Trophoblast cell (in vitro differentiated cells and primary cell): ENCODE measurements at regions not wholly inside any gene's neighbourhood (a gene's known extent, or its start where the extent isn't known, plus 50 kb on each side); places are given as distances from the start of the nearest gene placed in this dataset.
A peak's percentile ranks its signal among the peaks of the same experiment; 100 is the strongest.

Experiments used
- DNase-seq, 2 donors: peaks; one replicate each; pipeline ENCODE4 v3.0.0-alpha.2; 2016
- H2AFZ ChIP-seq: 2 replicates; pipeline ENCODE4 v1.6.1; 2013; ENCODE audit warnings: low read length, moderate library complexity, mild to moderate bottlenecking; ENCODE audit not compliant: insufficient read depth, poor library complexity
- H2AK5ac ChIP-seq: 2 replicates; pipeline ENCODE4 v1.6.1; 2013; ENCODE audit warnings: mild to moderate bottlenecking, low read length
- H2BK120ac ChIP-seq: 2 replicates; pipeline ENCODE4 v1.6.1; 2013; ENCODE audit warnings: low read length, mild to moderate bottlenecking, moderate library complexity; ENCODE audit not compliant: insufficient read depth, poor library complexity
- H2BK12ac ChIP-seq: 2 replicates; pipeline ENCODE4 v1.6.1; 2013; ENCODE audit warnings: mild to moderate bottlenecking, low read length, moderate library complexity
- H2BK5ac ChIP-seq: 2 replicates; pipeline ENCODE4 v1.6.1; 2013; ENCODE audit warnings: low read length, low read depth, moderate library complexity, mild to moderate bottlenecking; ENCODE audit not compliant: poor library complexity
- H3K14ac ChIP-seq: 2 replicates; pipeline ENCODE4 v1.6.1; 2013; ENCODE audit warnings: mild to moderate bottlenecking, low read length
- H3K18ac ChIP-seq: 2 replicates; pipeline ENCODE4 v1.6.1; 2013; ENCODE audit warnings: mild to moderate bottlenecking, low read length
- H3K23ac ChIP-seq: 2 replicates; pipeline ENCODE4 v1.6.1; 2013; ENCODE audit warnings: low read length
- H3K27ac ChIP-seq: 2 replicates; pipeline ENCODE4 v1.5.1; 2013; ENCODE audit warnings: low read depth, mild to moderate bottlenecking, inconsistent platforms, low read length, moderate library complexity
- H3K27me3 ChIP-seq: 2 replicates; pipeline ENCODE4 v1.6.1; 2013; ENCODE audit warnings: inconsistent platforms, mild to moderate bottlenecking, low read length, moderate library complexity; ENCODE audit not compliant: insufficient read depth
- H3K36me3 ChIP-seq, 2 experiments: 1 replicate in 1 of 2; 2 replicates in 1 of 2; pipeline ENCODE4 v1.6.1; 2013; ENCODE audit warnings: low read length in 2 of 2, mild to moderate bottlenecking in 2 of 2, moderate library complexity in 1 of 2; ENCODE audit not compliant: insufficient read depth in 2 of 2, control insufficient read depth in 1 of 2
- H3K4ac ChIP-seq: 2 replicates; pipeline ENCODE4 v1.6.1; 2013; ENCODE audit warnings: low read depth, mild to moderate bottlenecking, low read length, moderate library complexity
- H3K4me1 ChIP-seq, 2 experiments: 1 replicate in 1 of 2; 2 replicates in 1 of 2; pipeline ENCODE4 v1.6.1; 2013; ENCODE audit warnings: low read length in 2 of 2, mild to moderate bottlenecking in 2 of 2, moderate library complexity in 1 of 2; ENCODE audit not compliant: insufficient read depth in 2 of 2, control insufficient read depth in 1 of 2
- H3K4me2 ChIP-seq: 2 replicates; pipeline ENCODE4 v1.6.1; 2013; ENCODE audit warnings: inconsistent platforms, mild to moderate bottlenecking, low read length, moderate library complexity
- H3K4me3 ChIP-seq: 2 replicates; pipeline ENCODE4 v1.5.1; 2013; ENCODE audit warnings: mild to moderate bottlenecking, low read depth, low read length, inconsistent platforms
- H3K79me1 ChIP-seq: one replicate; pipeline ENCODE4 v1.6.1; 2013; ENCODE audit warnings: low read length
- H3K79me2 ChIP-seq: 2 replicates; pipeline ENCODE4 v1.6.1; 2013; ENCODE audit warnings: low read length, mild to moderate bottlenecking; ENCODE audit not compliant: control insufficient read depth, insufficient read depth, poor library complexity
- H3K9ac ChIP-seq: 2 replicates; pipeline ENCODE4 v1.6.1; 2013; ENCODE audit warnings: mild to moderate bottlenecking, low read length
- H3K9me3 ChIP-seq: 2 replicates; pipeline ENCODE4 v1.6.1; 2013; ENCODE audit warnings: low read depth, mild to moderate bottlenecking, control low read depth, inconsistent platforms, low read length; ENCODE audit not compliant: insufficient read depth
- H4K12ac ChIP-seq: 2 replicates; pipeline ENCODE4 v1.6.1; 2013; ENCODE audit warnings: low read depth, mild to moderate bottlenecking, low read length, moderate library complexity
- H4K8ac ChIP-seq: 2 replicates; pipeline ENCODE4 v1.6.1; 2013; ENCODE audit warnings: low read depth, mild to moderate bottlenecking, low read length, moderate library complexity
- H4K91ac ChIP-seq: one replicate; pipeline ENCODE4 v1.6.1; 2013; ENCODE audit warnings: low read depth, mild to moderate bottlenecking, low read length, moderate library complexity
- WGBS: extraction: QIAGEN DNeasy Blood & Tissue Kit; methylation state at CpG from one replicate; pipeline ENCODE4 v1.1.7; 2013; ENCODE audit warnings: missing lambda C conversion rate; ENCODE audit not compliant: insufficient read length, insufficient coverage; ENCODE audit errors: extremely low coverage; 5-methylcytosine and 5-hydroxymethylcytosine counted together

DNA sequence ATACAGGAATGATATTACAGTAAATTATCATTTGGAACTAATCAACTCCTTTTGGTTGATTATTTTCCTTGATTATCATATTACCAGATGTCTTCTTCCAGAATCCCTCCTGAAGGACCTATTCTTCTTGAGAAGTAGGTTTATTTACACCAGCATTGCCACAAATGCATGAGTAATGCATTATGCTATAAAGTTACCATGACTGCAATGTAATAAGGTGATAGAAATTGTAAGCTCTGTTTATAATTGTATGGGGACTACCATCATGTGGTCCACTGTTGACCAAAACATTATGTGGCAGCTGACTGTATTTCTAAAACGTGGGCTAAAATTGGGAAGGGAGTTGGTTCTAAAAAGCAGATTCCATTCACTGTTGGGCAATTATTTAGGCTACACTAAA, 602.2 kb downstream of the NYAP2 start:
- no peak overlapping the region for H3K18ac ChIP-seq
- H3K4me1 ChIP-seq: peaks cover 0 to 2% of the 10 kb centered on the region in 2 experiments
- H4K8ac ChIP-seq: no peak overlapping the region
- no CpG with 5 or more reads among the region's 1 CpG for WGBS
- no peak overlapping the region for H3K27ac ChIP-seq
- DNase-seq: no peak
- H3K9ac ChIP-seq: no peak overlapping the region
- H3K9me3 ChIP-seq: no peaks in the 10 kb centered on the region
- no peaks in the 10 kb centered on the region for H3K27me3 ChIP-seq
- no peaks in the 10 kb centered on the region for H3K79me2 ChIP-seq
- no peak overlapping the region for H3K4ac ChIP-seq
- no peak overlapping the region for H4K91ac ChIP-seq
- H3K4me3 ChIP-seq: no peak overlapping the region
- no peak overlapping the region for H4K12ac ChIP-seq
- H2AK5ac ChIP-seq: no peak overlapping the region
- no peaks in the 10 kb centered on the region for H3K36me3 ChIP-seq
- no peak overlapping the region for H3K23ac ChIP-seq
- no peak overlapping the region for H2BK5ac ChIP-seq
- no peak overlapping the region for H3K4me2 ChIP-seq
- no peak overlapping the region for H2BK12ac ChIP-seq
- H2AFZ ChIP-seq: no peak overlapping the region
- H2BK120ac ChIP-seq: no peak overlapping the region
- H3K79me1 ChIP-seq: no peaks in the 10 kb centered on the region
- H3K14ac ChIP-seq: no peak overlapping the region

- H3K36me3 ChIP-seq: no peaks in the 10 kb centered on the region
- no peak overlapping the region for H4K8ac ChIP-seq
- WGBS: no CpG with 5 or more reads among the region's 2 CpGs
- H3K23ac ChIP-seq: no peak overlapping the region
- H3K4me1 ChIP-seq: peaks cover 0 to 2% of the 10 kb centered on the region in 2 experiments
- no peak overlapping the region for H4K12ac ChIP-seq
- no peaks in the 10 kb centered on the region for H3K79me1 ChIP-seq
- no peak overlapping the region for H2AK5ac ChIP-seq
- H3K18ac ChIP-seq: no peak overlapping the region
- no peaks in the 10 kb centered on the region for H3K79me2 ChIP-seq
- no peak overlapping the region for H2BK5ac ChIP-seq
- no peak overlapping the region for H3K27ac ChIP-seq
- H3K4me3 ChIP-seq: no peak overlapping the region
- H3K14ac ChIP-seq: no peak overlapping the region
- no peak overlapping the region for H3K4me2 ChIP-seq
- no peaks in the 10 kb centered on the region for H3K9me3 ChIP-seq
- no peak overlapping the region for H4K91ac ChIP-seq
- DNase-seq: no peak
- H2BK120ac ChIP-seq: no peak overlapping the region
- no peak overlapping the region for H2BK12ac ChIP-seq
- no peak overlapping the region for H2AFZ ChIP-seq
- H3K4ac ChIP-seq: no peak overlapping the region
- H3K27me3 ChIP-seq: no peaks in the 10 kb centered on the region
- no peak overlapping the region for H3K9ac ChIP-seq
These were observed 600.2 kb downstream of the NYAP2 start for GRCh38 chr2:225999692-226000091.

- no peak overlapping the region for H2AFZ ChIP-seq
- H3K4me1 ChIP-seq: peaks cover 0 to 2% of the 10 kb centered on the region in 2 experiments
- no peak overlapping the region for H3K14ac ChIP-seq
- no peaks in the 10 kb centered on the region for H3K79me1 ChIP-seq
- no peak overlapping the region for H3K9ac ChIP-seq
- H4K91ac ChIP-seq: no peak overlapping the region
- H3K4me3 ChIP-seq: no peak overlapping the region
- no peak overlapping the region for H2AK5ac ChIP-seq
- no peaks in the 10 kb centered on the region for H3K27me3 ChIP-seq
- peak; percentile 13 to 51 for DNase-seq
- H2BK12ac ChIP-seq: no peak overlapping the region
- WGBS: no CpG with 5 or more reads among the region's 4 CpGs
- H4K12ac ChIP-seq: no peak overlapping the region
- H2BK120ac ChIP-seq: no peak overlapping the region
- no peak overlapping the region for H4K8ac ChIP-seq
- H3K23ac ChIP-seq: no peak overlapping the region
- H3K4me2 ChIP-seq: no peak overlapping the region
- H3K9me3 ChIP-seq: no peaks in the 10 kb centered on the region
- no peaks in the 10 kb centered on the region for H3K36me3 ChIP-seq
- no peak overlapping the region for H3K4ac ChIP-seq
- no peak overlapping the region for H3K27ac ChIP-seq
- H3K79me2 ChIP-seq: no peaks in the 10 kb centered on the region
- H2BK5ac ChIP-seq: no peak overlapping the region
- no peak overlapping the region for H3K18ac ChIP-seq
These were observed 599.1 kb downstream of the NYAP2 start for GRCh38 chr2:225998653-225999052.

- Histone ChIP-seq H3K18ac (no peak overlapping the region), H3K9me3 (no peaks in the 10 kb centered on the region), H3K79me1 (no peaks in the 10 kb centered on the region), H3K79me2 (no peaks in the 10 kb centered on the region), H2BK12ac (no peak overlapping the region), H3K4me1 (peaks cover 0 to 2% of the 10 kb centered on the region in 2 experiments), H3K4me3 (no peak overlapping the region), H3K27me3 (no peaks in the 10 kb centered on the region), H3K14ac (no peak overlapping the region), H3K4ac (no peak overlapping the region), H4K91ac (no peak overlapping the region), H3K23ac (no peak overlapping the region), H3K27ac (no peak overlapping the region), H3K9ac (no peak overlapping the region), H4K8ac (no peak overlapping the region), H3K36me3 (no peaks in the 10 kb centered on the region), H2AK5ac (no peak overlapping the region), H3K4me2 (no peak overlapping the region), H2AFZ (no peak overlapping the region), H2BK5ac (no peak overlapping the region), H4K12ac (no peak overlapping the region), H2BK120ac (no peak overlapping the region)
- WGBS: no CpG with 5 or more reads among the region's 3 CpGs
- DNase-seq: peak in 1 of 2 donors; percentile 17
These were observed 598.6 kb downstream of the NYAP2 start for GRCh38 chr2:225998116-225998515.
